ENCODE measurements at regions not wholly inside any gene's neighbourhood (a gene's known extent, or its start where the extent isn't known, plus 50 kb on each side); places are given as distances from the start of the nearest gene placed in this dataset.

- ChIA-PET POLR2A (no interaction called here), CTCF (no interaction called here)
- no TSS peak for BruUV-seq (replicated peaks)
Observed at GRCh38 chr14:39766397-39767000, 334.3 kb upstream of the FBXO33 start.

DNA sequence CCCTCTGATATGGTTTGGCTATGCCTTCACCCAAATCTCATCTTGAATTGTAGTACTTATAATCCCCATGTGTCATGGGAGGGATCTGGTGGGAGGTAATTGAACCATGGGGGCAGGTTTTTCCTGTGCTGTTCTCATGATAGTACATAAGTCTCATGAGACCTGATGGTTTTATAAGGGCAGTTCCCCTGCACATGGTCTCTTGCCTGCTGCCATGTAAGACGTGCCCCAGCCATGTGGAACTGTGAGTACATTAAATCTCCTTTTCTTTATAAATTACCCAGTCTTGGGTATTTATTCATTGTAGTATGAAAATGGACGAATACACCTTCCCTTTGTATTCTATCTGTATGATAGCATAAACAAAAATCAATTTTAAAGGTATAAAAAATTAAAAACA is 333.4 kb upstream of the FBXO33 start:
- ChIA-PET RAD21 (ENCODE audit: low non-redundant PET in 1 of 2, low total read pairs in 2 of 2, uncharacterized antibody in 2 of 2, unreplicated experiment in 2 of 2) (no interaction called here), POLR2A (no interaction called here), CTCF (no interaction called here)
- no peaks in the 10 kb centered on the region for H3K36me3 ChIP-seq (ENCODE audit: control insufficient read depth in 1 of 2, insufficient read depth in 2 of 2, low read length in 2 of 2)
- ATAC-seq (no peak), DNase-seq (ENCODE audit: low read depth, low spot score) (no peak)
- intact Hi-C loops (cut with micrococcal nuclease), result no loop called here
- H3K9me2 ChIP-seq (ENCODE audit: insufficient read depth), result no peaks in the 10 kb centered on the region
- BruUV-seq (replicated peaks), result no TSS peak
- H3K4me1 ChIP-seq (ENCODE audit: control insufficient read depth in 1 of 2, insufficient read depth in 2 of 2, low read length in 2 of 2), result no peaks in the 10 kb centered on the region
- H3K27me3 ChIP-seq (ENCODE audit: insufficient read depth, low read length), result no peaks in the 10 kb centered on the region
- no peak overlapping the region for H2AFZ ChIP-seq (ENCODE audit: low read depth, low read length, poor library complexity, severe bottlenecking)
- no peak overlapping the region for H3K9ac ChIP-seq (ENCODE audit: low read length)
- no peaks in the 10 kb centered on the region for H3K9me3 ChIP-seq (ENCODE audit: control insufficient read depth in 1 of 2, insufficient read depth in 1 of 2, low read depth in 1 of 2, low read length in 2 of 2)
- no peak overlapping the region for H3K4me2 ChIP-seq (ENCODE audit: low read length)
- no peaks in the 10 kb centered on the region for H3K79me2 ChIP-seq (ENCODE audit: insufficient read depth, low read length)
- TF ChIP-seq EZH2phosphoT487 (IDR thresholded peaks at IDR 0.05; ENCODE audit: borderline replicate concordance), result no peak
- no peak overlapping the region for H3K27ac ChIP-seq (ENCODE audit: low read depth, low read length)
- no peaks in the 10 kb centered on the region for H4K20me1 ChIP-seq (ENCODE audit: insufficient read depth)
- H3K4me3 ChIP-seq (replicated peaks in 1 of 2; ENCODE audit: low read depth in 1 of 2, low read length in 2 of 2), result no peak overlapping the region

More at GRCh38 chr14:39766397-39767000, 334.3 kb upstream of the FBXO33 start:
- 0 out of 6 replicates have a peak, but pooled peaks of 2 of the 3 experiments have one; percentile 7 to 10 for TF ChIP-seq CTCF (IDR thresholded peaks at IDR 0.05 in 2 of 3, conservative IDR thresholded peaks at IDR 0.05 in 1 of 3; ENCODE audit: borderline replicate concordance in 1 of 3, insufficient read depth in 1 of 3, low read depth in 2 of 3, low read length in 2 of 3)
- no peak for TF ChIP-seq SRF (IDR thresholded peaks at IDR 0.05; ENCODE audit: low read depth)
- intact Hi-C loops (cut with micrococcal nuclease), result no loop called here
- Histone ChIP-seq H3K4me2 (ENCODE audit: low read length) (no peak overlapping the region), H3K27ac (ENCODE audit: low read depth, low read length) (no peak overlapping the region), H3K79me2 (ENCODE audit: insufficient read depth, low read length) (no peaks in the 10 kb centered on the region), H3K4me1 (ENCODE audit: control insufficient read depth in 1 of 2, insufficient read depth in 2 of 2, low read length in 2 of 2) (no peaks in the 10 kb centered on the region), H2AFZ (ENCODE audit: low read depth, low read length, poor library complexity, severe bottlenecking) (no peak overlapping the region), H3K9ac (ENCODE audit: low read length) (no peak overlapping the region), H3K4me3 (replicated peaks in 1 of 2; ENCODE audit: low read depth in 1 of 2, low read length in 2 of 2) (no peak overlapping the region), H3K9me2 (ENCODE audit: insufficient read depth) (no peaks in the 10 kb centered on the region), H3K9me3 (ENCODE audit: control insufficient read depth in 1 of 2, insufficient read depth in 1 of 2, low read depth in 1 of 2, low read length in 2 of 2) (no peaks in the 10 kb centered on the region), H4K20me1 (ENCODE audit: insufficient read depth) (no peaks in the 10 kb centered on the region), H3K36me3 (ENCODE audit: control insufficient read depth in 1 of 2, insufficient read depth in 2 of 2, low read length in 2 of 2) (no peaks in the 10 kb centered on the region), H3K27me3 (ENCODE audit: insufficient read depth, low read length) (no peaks in the 10 kb centered on the region)
- ATAC-seq (no peak), DNase-seq (ENCODE audit: low read depth, low spot score) (no peak)
- RAD21 ChIA-PET (ENCODE audit: low non-redundant PET in 1 of 2, low total read pairs in 2 of 2, uncharacterized antibody in 2 of 2, unreplicated experiment in 2 of 2), result no interaction called here
